ENCODE measurements at regions not wholly inside any gene's neighbourhood (a gene's known extent, or its start where the extent isn't known, plus 50 kb on each side); places are given as distances from the start of the nearest gene placed in this dataset.

DNA sequence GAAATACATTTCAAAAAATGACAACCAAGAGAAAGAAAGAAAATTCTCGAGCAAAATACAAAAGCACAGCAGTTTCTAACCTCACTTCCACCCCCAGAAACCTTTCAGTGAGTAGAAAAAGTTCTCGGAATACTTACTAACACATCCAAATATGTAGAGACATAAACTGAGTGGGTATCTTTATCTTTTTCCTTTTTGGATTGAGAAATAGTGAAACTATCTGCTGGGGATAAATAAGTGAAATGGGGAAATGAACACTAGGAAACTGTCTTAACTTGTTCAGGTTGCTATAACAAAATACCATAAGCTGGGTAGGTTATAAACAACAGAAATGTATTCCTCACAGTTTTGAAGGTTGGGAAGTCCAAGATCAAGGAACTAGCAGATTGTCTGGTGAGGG lies 72.0 kb downstream of the VCAM1 start:
- no peak for ATAC-seq
- TF ChIP-seq, protein P1, sequence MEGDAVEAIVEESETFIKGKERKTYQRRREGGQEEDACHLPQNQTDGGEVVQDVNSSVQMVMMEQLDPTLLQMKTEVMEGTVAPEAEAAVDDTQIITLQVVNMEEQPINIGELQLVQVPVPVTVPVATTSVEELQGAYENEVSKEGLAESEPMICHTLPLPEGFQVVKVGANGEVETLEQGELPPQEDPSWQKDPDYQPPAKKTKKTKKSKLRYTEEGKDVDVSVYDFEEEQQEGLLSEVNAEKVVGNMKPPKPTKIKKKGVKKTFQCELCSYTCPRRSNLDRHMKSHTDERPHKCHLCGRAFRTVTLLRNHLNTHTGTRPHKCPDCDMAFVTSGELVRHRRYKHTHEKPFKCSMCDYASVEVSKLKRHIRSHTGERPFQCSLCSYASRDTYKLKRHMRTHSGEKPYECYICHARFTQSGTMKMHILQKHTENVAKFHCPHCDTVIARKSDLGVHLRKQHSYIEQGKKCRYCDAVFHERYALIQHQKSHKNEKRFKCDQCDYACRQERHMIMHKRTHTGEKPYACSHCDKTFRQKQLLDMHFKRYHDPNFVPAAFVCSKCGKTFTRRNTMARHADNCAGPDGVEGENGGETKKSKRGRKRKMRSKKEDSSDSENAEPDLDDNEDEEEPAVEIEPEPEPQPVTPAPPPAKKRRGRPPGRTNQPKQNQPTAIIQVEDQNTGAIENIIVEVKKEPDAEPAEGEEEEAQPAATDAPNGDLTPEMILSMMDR (IDR thresholded peaks at IDR 0.05) = no peak

DNA sequence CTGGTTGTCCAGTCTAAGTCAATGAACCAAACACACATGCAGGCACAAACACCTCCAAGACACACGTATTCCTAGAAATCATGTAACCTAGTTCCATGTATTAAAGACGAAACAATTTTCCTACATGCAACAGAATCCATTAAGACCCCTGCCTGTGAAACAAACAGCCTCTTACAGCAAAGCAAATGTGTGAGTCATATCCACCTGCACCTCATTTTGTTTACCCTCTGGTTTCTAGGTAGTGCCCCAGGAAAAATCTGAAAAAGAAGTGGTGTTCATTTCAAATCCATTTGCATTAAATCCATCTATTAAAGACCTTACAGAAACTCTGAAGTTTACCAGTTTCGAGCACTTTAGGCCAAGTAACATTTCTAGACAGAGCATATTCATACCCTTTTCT lies 74.1 kb downstream of the VCAM1 start:
- no peaks in the 10 kb centered on the region for H3K9me3 ChIP-seq
- no peaks in the 10 kb centered on the region for H3K27me3 ChIP-seq
- no peak for DNase-seq
- no peak overlapping the region for H3K27ac ChIP-seq
- no peak for ATAC-seq
- no peak overlapping the region for H3K4me3 ChIP-seq
- TF ChIP-seq, protein P1 (IDR thresholded peaks at IDR 0.05) = no peak
- no peaks in the 10 kb centered on the region for H3K36me3 ChIP-seq
- intact Hi-C loops (cut with DNase I) = no loop called here
- no peaks in the 10 kb centered on the region for H3K4me1 ChIP-seq

More for the DNA sequence above, 72.0 kb downstream of the VCAM1 start:
- no peaks in the 10 kb centered on the region for H3K9me3 ChIP-seq
- no peaks in the 10 kb centered on the region for H3K36me3 ChIP-seq
- no peaks in the 10 kb centered on the region for H3K27me3 ChIP-seq
- no peak overlapping the region for H3K4me3 ChIP-seq
- intact Hi-C loops (cut with DNase I) = no loop called here
- H3K27ac ChIP-seq = no peak overlapping the region
- DNase-seq = no peak
- H3K4me1 ChIP-seq = no peaks in the 10 kb centered on the region

DNA sequence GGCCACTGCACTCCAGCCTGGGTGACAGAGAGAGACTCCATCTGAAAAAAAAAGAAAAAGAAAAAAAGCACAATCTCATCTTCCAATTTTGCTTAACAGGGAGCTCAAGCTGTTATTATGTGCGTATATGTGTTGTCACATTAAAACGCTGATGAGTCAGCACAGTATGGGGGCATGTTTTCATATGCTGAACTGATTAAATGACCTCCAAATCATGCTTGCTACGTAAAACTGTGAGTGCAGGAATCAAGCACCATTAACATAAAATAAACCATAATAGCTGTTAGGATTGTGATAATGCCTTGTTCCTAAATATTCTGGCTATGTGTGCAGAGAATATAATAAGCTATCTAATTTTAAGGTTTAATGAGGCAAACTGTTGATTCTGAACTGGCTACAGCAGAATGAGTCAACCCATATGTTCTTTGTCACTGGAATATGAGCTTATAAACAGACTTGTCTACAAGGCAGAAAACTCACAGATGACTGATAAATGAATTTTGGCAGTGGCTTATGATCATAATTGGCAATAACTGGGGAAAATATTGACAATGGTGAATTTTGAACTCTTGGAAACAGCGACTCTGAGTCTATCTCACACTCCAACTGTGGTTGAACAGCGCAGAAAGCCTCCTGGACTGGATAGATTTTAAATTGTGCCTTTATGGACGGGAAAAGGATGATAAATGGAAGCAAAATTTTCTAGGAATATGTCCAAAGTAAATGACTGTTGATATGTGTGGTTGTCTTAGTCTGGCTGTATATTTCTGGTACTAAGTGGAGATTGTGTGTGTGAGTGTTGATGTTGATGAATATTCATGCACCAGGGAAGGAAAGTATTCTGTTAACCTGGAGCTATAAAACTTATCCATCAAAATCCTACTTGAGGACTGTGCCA lies 75.5 kb downstream of the VCAM1 start:
- Histone ChIP-seq H3K4me3 (no peak overlapping the region), H3K27ac (no peak overlapping the region), H3K4me1 (no peaks in the 10 kb centered on the region), H3K9me3 (no peaks in the 10 kb centered on the region), H3K27me3 (no peaks in the 10 kb centered on the region), H3K36me3 (no peaks in the 10 kb centered on the region)
- DNase-seq = no peak
- no peak for ATAC-seq
- TF ChIP-seq, protein P1 (IDR thresholded peaks at IDR 0.05) = no peak
- intact Hi-C loops (cut with DNase I) = no loop called here

DNA sequence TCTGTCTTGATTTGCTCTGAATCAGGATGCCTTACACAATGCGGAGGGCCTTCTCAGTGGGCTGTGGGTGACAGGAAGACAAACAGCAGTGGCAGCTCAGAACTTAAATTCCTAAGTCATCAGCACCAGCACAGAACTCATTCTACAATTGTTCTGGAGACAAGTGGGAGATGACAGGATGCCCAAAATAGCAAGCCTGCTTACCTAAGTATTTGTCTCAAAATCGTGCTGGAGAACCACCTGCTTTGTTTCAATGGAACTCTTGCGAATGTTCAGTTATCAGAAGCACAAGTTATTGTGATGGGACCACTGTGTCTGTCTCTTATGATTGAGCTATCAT lies 76.1 kb downstream of the VCAM1 start:
- intact Hi-C loops (cut with DNase I) = no loop called here
- no peaks in the 10 kb centered on the region for H3K27me3 ChIP-seq
- no peak for ATAC-seq
- TF ChIP-seq, protein P1 (IDR thresholded peaks at IDR 0.05) = no peak
- no peak for DNase-seq
- no peaks in the 10 kb centered on the region for H3K4me1 ChIP-seq
- no peak overlapping the region for H3K4me3 ChIP-seq
- no peaks in the 10 kb centered on the region for H3K9me3 ChIP-seq
- H3K27ac ChIP-seq = no peak overlapping the region
- H3K36me3 ChIP-seq = no peaks in the 10 kb centered on the region

DNA sequence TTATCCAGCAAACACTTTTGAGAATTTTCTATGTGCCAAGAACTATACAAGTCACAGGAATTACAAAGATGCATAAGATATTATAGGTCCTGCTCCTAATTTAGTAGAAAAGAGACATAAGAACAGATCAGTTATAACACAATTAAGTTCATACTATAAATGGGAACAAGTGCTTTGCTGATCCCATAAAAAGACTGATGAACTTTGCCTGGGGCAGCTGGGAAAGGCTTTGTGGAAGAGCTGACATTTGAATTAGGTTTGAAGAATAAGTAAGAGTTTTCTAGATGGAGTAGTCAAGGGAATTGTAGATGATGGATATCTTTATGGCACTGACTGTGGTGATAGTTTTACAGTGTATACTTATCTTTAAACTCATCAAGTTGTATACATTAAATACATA lies 76.5 kb downstream of the VCAM1 start:
- DNase-seq (no peak), ATAC-seq (no peak)
- intact Hi-C loops (cut with DNase I) = no loop called here
- TF ChIP-seq, protein P1 (IDR thresholded peaks at IDR 0.05) = no peak
- Histone ChIP-seq H3K36me3 (no peaks in the 10 kb centered on the region), H3K27ac (no peak overlapping the region), H3K27me3 (no peaks in the 10 kb centered on the region), H3K4me3 (no peak overlapping the region), H3K9me3 (no peaks in the 10 kb centered on the region), H3K4me1 (no peaks in the 10 kb centered on the region)
